Endothelial cell of umbilical vein (primary cell): ENCODE measurements at regions not wholly inside any gene's neighbourhood (a gene's known extent, or its start where the extent isn't known, plus 50 kb on each side); places are given as distances from the start of the nearest gene placed in this dataset.

Source experiments
- BruUV-seq: library from RNA; stranded (reverse); fragments of 400-500 nt; replicated peaks from 2 replicates; lab custom pipeline; 2021; lab: Mats Ljungman, UMichigan
- CTCF ChIA-PET: fragments of 300-600, 350-600 bp; sonication (Branson Sonifier 250); formaldehyde crosslinking; loops from one replicate; lab custom pipeline; 2021; ENCODE audit warnings: antibody characterized with exemption, inconsistent platforms; lab: Charles Lee
- POLR2A ChIA-PET: fragments of 300-600, 350-600 bp; sonication (Branson Sonifier 250); formaldehyde crosslinking; loops from one replicate; lab custom pipeline; 2021; ENCODE audit warnings: antibody characterized with exemption, inconsistent platforms; lab: Charles Lee
- DNase-seq: peaks from one replicate; pipeline ENCODE4 v3.0.0-alpha.2; 2011; ENCODE audit warnings: low read depth, low spot score
- FAIRE-seq: peaks from 2 replicates; lab custom pipeline; 2011; peaks lifted over from hg19 to GRCh38; lab: Jason Lieb, UNC
- H2AFZ ChIP-seq: 2 replicates; pipeline ENCODE4 v1.6.0; 2012; ENCODE audit warnings: low read depth, low read length, control low read depth, inconsistent platforms
- H3K27ac ChIP-seq: 2 replicates; pipeline ENCODE4 v1.5.1; 2011; ENCODE audit warnings: low read depth, mild to moderate bottlenecking, control low read depth, low read length, moderate library complexity; ENCODE audit not compliant: insufficient read depth
- H3K27me3 ChIP-seq, 2 experiments: 2 replicates each; pipeline versions ENCODE4 v1.6.0 to v1.6.1; 2011; ENCODE audit warnings: low read length in 2 of 2, mixed read lengths in 1 of 2; ENCODE audit not compliant: control insufficient read depth in 2 of 2, insufficient read depth in 2 of 2
- H3K36me3 ChIP-seq, 2 experiments: 2 replicates in 1 of 2; 3 replicates in 1 of 2; pipeline ENCODE4 v1.5.1; 2011; ENCODE audit warnings: low read length in 2 of 2, mild to moderate bottlenecking in 1 of 2, moderate library complexity in 1 of 2; ENCODE audit not compliant: control insufficient read depth in 2 of 2, insufficient read depth in 2 of 2; ENCODE audit errors: extremely low read depth in 1 of 2
- H3K4me1 ChIP-seq: 3 replicates; pipeline ENCODE4 v1.5.1; 2011; ENCODE audit warnings: mild to moderate bottlenecking, low read length; ENCODE audit not compliant: control insufficient read depth, insufficient read depth; ENCODE audit errors: extremely low read depth
- H3K4me2 ChIP-seq: 2 replicates; pipeline ENCODE4 v1.6.1; 2011; ENCODE audit warnings: low read length, control low read depth, mixed read lengths; ENCODE audit not compliant: insufficient read depth
- H3K4me3 ChIP-seq, 3 experiments: fragments of 200-600 bp in 1 of 3; sonication (generic), shearing (Covaris generic) in 1 of 3; replicated peaks in 1 of 3; 2 replicates each; pipeline ENCODE4 v1.5.1; 2011 to 2016; ENCODE audit warnings: control low read depth in 3 of 3, low read length in 3 of 3, mild to moderate bottlenecking in 2 of 3, inconsistent platforms in 1 of 3, low read depth in 1 of 3, moderate library complexity in 1 of 3; ENCODE audit not compliant: insufficient read depth in 1 of 3
- H3K79me2 ChIP-seq: 2 replicates; pipeline ENCODE4 v1.6.0; 2012; ENCODE audit warnings: low read length, inconsistent platforms; ENCODE audit not compliant: control insufficient read depth, insufficient read depth
- H3K9ac ChIP-seq: replicated peaks from 2 replicates; pipeline ENCODE3; 2011; ENCODE audit warnings: low read length, control low read depth; ENCODE audit not compliant: insufficient read depth; ENCODE audit errors: extremely low read depth
- H3K9me1 ChIP-seq: replicated peaks from 3 replicates; pipeline ENCODE4 v1.6.0; 2011; ENCODE audit warnings: mild to moderate bottlenecking, low read length; ENCODE audit not compliant: control insufficient read depth, insufficient read depth; ENCODE audit errors: extremely low read depth
- H3K9me3 ChIP-seq: replicated peaks from 2 replicates; pipeline ENCODE4 v1.5.1; 2012; ENCODE audit warnings: low read length, inconsistent platforms; ENCODE audit not compliant: control insufficient read depth, insufficient read depth
- H4K20me1 ChIP-seq: replicated peaks from 2 replicates; pipeline ENCODE3; 2011; ENCODE audit warnings: mild to moderate bottlenecking, low read length; ENCODE audit not compliant: control insufficient read depth, insufficient read depth; ENCODE audit errors: extremely low read depth
- EZH2 ChIP-seq: IDR thresholded peaks from 2 replicates; pipeline ENCODE4 v1.6.1; 2012; ENCODE audit warnings: borderline replicate concordance, low read depth, mild to moderate bottlenecking, moderate library complexity, low read length, inconsistent platforms; ENCODE audit not compliant: severe bottlenecking
- FOS ChIP-seq: IDR thresholded peaks from 2 replicates; pipeline ENCODE4 v1.6.1; 2011; ENCODE audit warnings: mild to moderate bottlenecking, low read length, moderate library complexity, borderline replicate concordance; ENCODE audit not compliant: insufficient read depth
- GATA2 ChIP-seq: IDR thresholded peaks from 2 replicates; pipeline ENCODE4 v1.7.0; 2011; ENCODE audit warnings: low read depth, mild to moderate bottlenecking, moderate library complexity, mixed read lengths, low read length; ENCODE audit not compliant: insufficient read length, insufficient read depth
- JUN ChIP-seq: IDR thresholded peaks from 2 replicates; pipeline ENCODE4 v1.6.1; 2011; ENCODE audit warnings: borderline replicate concordance, low read depth; ENCODE audit not compliant: insufficient read length, insufficient read depth
- MYC ChIP-seq: IDR thresholded peaks from one replicate; pipeline ENCODE4 v1.6.1; 2011; ENCODE audit warnings: mild to moderate bottlenecking, low read depth, low read length
- POLR2A ChIP-seq: IDR thresholded peaks from 2 replicates; pipeline ENCODE4 v1.6.1; 2012; ENCODE audit warnings: low read depth, mild to moderate bottlenecking, control low read depth, low read length
- POLR2AphosphoS5 ChIP-seq: IDR thresholded peaks from 2 replicates; pipeline ENCODE4 v1.6.1; 2012; ENCODE audit warnings: low read depth, mild to moderate bottlenecking, control low read depth, low read length, moderate library complexity; ENCODE audit not compliant: insufficient read depth
- dilution Hi-C: fragments of 300-500 bp; cut with MboI; formaldehyde crosslinking; loops from one replicate; pipeline ENCODE4 v1.15.0; 2019; ENCODE audit warnings: low sequenced_read_pairs; ENCODE audit not compliant: extremely low pct_ligation_motif_present
- intact Hi-C: fragments of 100-400 bp; cut with micrococcal nuclease; formaldehyde crosslinking; loops from one replicate; pipeline ENCODE4 v1.10.0; 2022
- TF ChIP-seq, protein P1 (sequence below), 2 donors: IDR thresholded peaks; 1 replicate in 1 of 2; 2 replicates in 1 of 2; pipeline ENCODE4 v1.5.1; 2011; ENCODE audit warnings: low read length in 2 of 2, mild to moderate bottlenecking in 2 of 2, moderate library complexity in 2 of 2, control low read depth in 1 of 2, inconsistent platforms in 1 of 2, low read depth in 1 of 2; ENCODE audit not compliant: insufficient read depth in 1 of 2; ENCODE audit errors: extremely low read depth in 1 of 2
- TF ChIP-seq, protein P2 (sequence below): IDR thresholded peaks from 2 replicates; pipeline ENCODE4 v1.6.1; 2011; ENCODE audit not compliant: insufficient read depth, insufficient read length

DNA sequence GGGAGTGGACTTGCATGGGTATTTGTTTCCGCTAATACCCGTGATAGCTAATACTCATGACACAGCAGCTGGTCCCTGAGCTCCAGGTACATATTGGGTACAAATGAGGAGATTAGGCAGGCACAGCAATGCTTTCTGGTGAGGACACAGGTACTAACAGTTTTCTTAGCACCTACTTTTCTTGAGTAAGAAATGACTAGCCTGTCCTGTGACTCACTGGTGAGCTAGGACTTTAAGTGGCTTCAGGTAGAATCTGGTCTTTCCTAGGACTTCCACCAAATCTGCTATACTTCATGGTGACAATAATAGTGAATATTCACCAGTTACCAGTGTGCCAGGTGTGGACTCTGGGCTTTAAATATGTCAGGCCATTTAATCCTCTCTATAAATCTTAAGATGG lies 407.4 kb upstream of the NR3C2 start:
- CTCF ChIA-PET = interaction anchor here (1.0 kb wide), 1 partner anchor 10 kb away, joined by 3 read pairs; no protein-coding TSS in a partner anchor
- TF ChIP-seq GATA2 (no peak), FOS (no peak), JUN (no peak), MYC (no peak), POLR2AphosphoS5 (no peak), EZH2 (no peak), POLR2A (no peak)
- TF ChIP-seq, protein P1, sequence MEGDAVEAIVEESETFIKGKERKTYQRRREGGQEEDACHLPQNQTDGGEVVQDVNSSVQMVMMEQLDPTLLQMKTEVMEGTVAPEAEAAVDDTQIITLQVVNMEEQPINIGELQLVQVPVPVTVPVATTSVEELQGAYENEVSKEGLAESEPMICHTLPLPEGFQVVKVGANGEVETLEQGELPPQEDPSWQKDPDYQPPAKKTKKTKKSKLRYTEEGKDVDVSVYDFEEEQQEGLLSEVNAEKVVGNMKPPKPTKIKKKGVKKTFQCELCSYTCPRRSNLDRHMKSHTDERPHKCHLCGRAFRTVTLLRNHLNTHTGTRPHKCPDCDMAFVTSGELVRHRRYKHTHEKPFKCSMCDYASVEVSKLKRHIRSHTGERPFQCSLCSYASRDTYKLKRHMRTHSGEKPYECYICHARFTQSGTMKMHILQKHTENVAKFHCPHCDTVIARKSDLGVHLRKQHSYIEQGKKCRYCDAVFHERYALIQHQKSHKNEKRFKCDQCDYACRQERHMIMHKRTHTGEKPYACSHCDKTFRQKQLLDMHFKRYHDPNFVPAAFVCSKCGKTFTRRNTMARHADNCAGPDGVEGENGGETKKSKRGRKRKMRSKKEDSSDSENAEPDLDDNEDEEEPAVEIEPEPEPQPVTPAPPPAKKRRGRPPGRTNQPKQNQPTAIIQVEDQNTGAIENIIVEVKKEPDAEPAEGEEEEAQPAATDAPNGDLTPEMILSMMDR (IDR thresholded peaks at IDR 0.05; ENCODE audit: extremely low read depth in 1 of 2, insufficient read depth in 1 of 2, low read depth in 1 of 2, low read length in 2 of 2) = no peak
- TF ChIP-seq, protein P2, sequence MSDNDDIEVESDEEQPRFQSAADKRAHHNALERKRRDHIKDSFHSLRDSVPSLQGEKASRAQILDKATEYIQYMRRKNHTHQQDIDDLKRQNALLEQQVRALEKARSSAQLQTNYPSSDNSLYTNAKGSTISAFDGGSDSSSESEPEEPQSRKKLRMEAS = no peak

More for the DNA sequence above, 407.4 kb upstream of the NR3C2 start:
- dilution Hi-C loops (no loop called here), intact Hi-C loops (no loop called here)
- Histone ChIP-seq H3K27me3 (no peaks in the 10 kb centered on the region), H3K79me2 (no peaks in the 10 kb centered on the region), H3K27ac (no peak overlapping the region), H3K4me2 (no peak overlapping the region), H2AFZ (no peak overlapping the region), H3K36me3 (no peaks in the 10 kb centered on the region), H3K9me1 (no peaks in the 10 kb centered on the region), H3K4me1 (peaks cover 17% of the 10 kb centered on the region), H4K20me1 (no peaks in the 10 kb centered on the region), H3K4me3 (no peak overlapping the region), H3K9ac (no peak overlapping the region), H3K9me3 (no peaks in the 10 kb centered on the region)
- no peak for FAIRE-seq
- POLR2A ChIA-PET = no interaction called here
- DNase-seq = no peak
- BruUV-seq = no TSS peak
